Right atrium auricular region (tissue), 2 donors: ENCODE measurements at regions not wholly inside any gene's neighbourhood (a gene's known extent, or its start where the extent isn't known, plus 50 kb on each side); places are given as distances from the start of the nearest gene placed in this dataset.

ENCODE experiments used
- DNase-seq: peaks from one replicate; pipeline ENCODE4 v3.0.0-alpha.2; 2019; ENCODE audit warnings: low spot score
- H3K27ac ChIP-seq, 2 donors: fragments of 200-600 bp; sonication (generic); 1 replicate in 1 of 2; 2 replicates in 1 of 2; pipeline ENCODE4 v1.5.1; 2016 to 2019
- H3K27me3 ChIP-seq, 2 donors: fragments of 200-600 bp; sonication (generic); one replicate each; pipeline versions ENCODE4 v1.5.1 to v1.6.0; 2017 to 2019
- H3K36me3 ChIP-seq: fragments of 200-600 bp; sonication (generic); one replicate; pipeline ENCODE4 v1.5.1; 2016
- H3K4me1 ChIP-seq, 2 donors: fragments of 200-600 bp; sonication (generic); one replicate each; pipeline versions ENCODE4 v1.5.1 to v1.6.0; 2017 to 2019
- H3K4me3 ChIP-seq, 2 donors: fragments of 200-600 bp; sonication (generic); 1 replicate in 1 of 2; 2 replicates in 1 of 2; pipeline ENCODE4 v1.5.1; 2017 to 2019; ENCODE audit warnings: mild to moderate bottlenecking in 1 of 2, moderate library complexity in 1 of 2
- H3K9me3 ChIP-seq, 2 donors: fragments of 200-600 bp; sonication (generic); one replicate each; pipeline ENCODE4 v1.5.1; 2019
- TF ChIP-seq, protein P1 (sequence below), 2 donors: fragments of 200-600 bp; sonication (generic); IDR thresholded peaks; one replicate each; pipeline ENCODE4 v1.5.1; 2019; ENCODE audit warnings: antibody characterized with exemption in 2 of 2

GRCh38 chr2:181307203-181307991 lies 149.8 kb upstream of the ITGA4 start:
- no peaks in the 10 kb centered on the region for H3K27me3 ChIP-seq
- no peak overlapping the region for H3K4me3 ChIP-seq
- no peak overlapping the region for H3K27ac ChIP-seq
- no peak for DNase-seq
- TF ChIP-seq, protein P1, sequence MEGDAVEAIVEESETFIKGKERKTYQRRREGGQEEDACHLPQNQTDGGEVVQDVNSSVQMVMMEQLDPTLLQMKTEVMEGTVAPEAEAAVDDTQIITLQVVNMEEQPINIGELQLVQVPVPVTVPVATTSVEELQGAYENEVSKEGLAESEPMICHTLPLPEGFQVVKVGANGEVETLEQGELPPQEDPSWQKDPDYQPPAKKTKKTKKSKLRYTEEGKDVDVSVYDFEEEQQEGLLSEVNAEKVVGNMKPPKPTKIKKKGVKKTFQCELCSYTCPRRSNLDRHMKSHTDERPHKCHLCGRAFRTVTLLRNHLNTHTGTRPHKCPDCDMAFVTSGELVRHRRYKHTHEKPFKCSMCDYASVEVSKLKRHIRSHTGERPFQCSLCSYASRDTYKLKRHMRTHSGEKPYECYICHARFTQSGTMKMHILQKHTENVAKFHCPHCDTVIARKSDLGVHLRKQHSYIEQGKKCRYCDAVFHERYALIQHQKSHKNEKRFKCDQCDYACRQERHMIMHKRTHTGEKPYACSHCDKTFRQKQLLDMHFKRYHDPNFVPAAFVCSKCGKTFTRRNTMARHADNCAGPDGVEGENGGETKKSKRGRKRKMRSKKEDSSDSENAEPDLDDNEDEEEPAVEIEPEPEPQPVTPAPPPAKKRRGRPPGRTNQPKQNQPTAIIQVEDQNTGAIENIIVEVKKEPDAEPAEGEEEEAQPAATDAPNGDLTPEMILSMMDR (IDR thresholded peaks at IDR 0.05), result no peak
- no peaks in the 10 kb centered on the region for H3K36me3 ChIP-seq
- H3K4me1 ChIP-seq, result no peaks in the 10 kb centered on the region
- H3K9me3 ChIP-seq, result no peaks in the 10 kb centered on the region

GRCh38 chr2:181308766-181309515 lies 148.2 kb upstream of the ITGA4 start:
- no peak overlapping the region for H3K27ac ChIP-seq
- H3K27me3 ChIP-seq, result no peaks in the 10 kb centered on the region
- TF ChIP-seq, protein P1 (IDR thresholded peaks at IDR 0.05), result no peak
- no peak overlapping the region for H3K4me3 ChIP-seq
- no peak for DNase-seq
- H3K9me3 ChIP-seq, result no peaks in the 10 kb centered on the region
- no peaks in the 10 kb centered on the region for H3K36me3 ChIP-seq
- H3K4me1 ChIP-seq, result no peaks in the 10 kb centered on the region

- no peaks in the 10 kb centered on the region for H3K9me3 ChIP-seq
- no peak overlapping the region for H3K27ac ChIP-seq
- H3K27me3 ChIP-seq, result no peaks in the 10 kb centered on the region
- no peak overlapping the region for H3K4me3 ChIP-seq
- no peak for DNase-seq
- no peaks in the 10 kb centered on the region for H3K36me3 ChIP-seq
- H3K4me1 ChIP-seq, result no peaks in the 10 kb centered on the region
- TF ChIP-seq, protein P1 (IDR thresholded peaks at IDR 0.05), result no peak
Observed at GRCh38 chr2:181309586-181309985, 147.6 kb upstream of the ITGA4 start.

GRCh38 chr2:181310967-181311366 lies 146.2 kb upstream of the ITGA4 start:
- no peak overlapping the region for H3K27ac ChIP-seq
- no peaks in the 10 kb centered on the region for H3K4me1 ChIP-seq
- no peak overlapping the region for H3K4me3 ChIP-seq

DNA sequence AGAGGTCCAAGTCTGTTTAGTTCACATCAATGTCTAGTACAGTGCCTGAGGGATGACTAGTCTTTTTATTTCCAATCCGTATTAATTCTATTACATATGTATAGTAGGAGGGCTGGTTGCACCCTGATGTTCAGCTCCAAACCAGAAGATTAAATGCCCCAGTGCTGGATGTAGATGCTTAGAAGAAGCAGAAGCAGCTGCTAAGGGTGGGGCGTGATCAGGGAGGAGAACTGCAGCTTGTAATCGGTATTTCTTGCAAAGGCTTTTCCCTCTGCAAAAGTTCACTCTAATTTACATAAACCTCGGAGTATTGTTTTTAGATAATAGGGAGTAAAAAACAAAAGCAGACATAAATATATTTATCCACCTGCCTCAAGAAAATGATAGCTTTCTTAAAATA lies 145.3 kb upstream of the ITGA4 start:
- Histone ChIP-seq H3K27me3 (no peaks in the 10 kb centered on the region), H3K4me1 (no peaks in the 10 kb centered on the region), H3K27ac (no peak overlapping the region), H3K36me3 (no peaks in the 10 kb centered on the region), H3K4me3 (no peak overlapping the region), H3K9me3 (no peaks in the 10 kb centered on the region)
- DNase-seq, result no peak
- TF ChIP-seq, protein P1 (IDR thresholded peaks at IDR 0.05), result no peak

More at GRCh38 chr2:181310967-181311366, 146.2 kb upstream of the ITGA4 start:
- Histone ChIP-seq H3K36me3 (no peaks in the 10 kb centered on the region), H3K9me3 (no peaks in the 10 kb centered on the region), H3K27me3 (no peaks in the 10 kb centered on the region)
- no peak for DNase-seq
- TF ChIP-seq, protein P1 (IDR thresholded peaks at IDR 0.05), result no peak
